ENCODE measurements at regions not wholly inside any gene's neighbourhood (a gene's known extent, or its start where the extent isn't known, plus 50 kb on each side); places are given as distances from the start of the nearest gene placed in this dataset.

GRCh38 chr18:1528964-1529509 lies 624.4 kb downstream of the ADCYAP1 start:
- TF ChIP-seq EZH2phosphoT487 (IDR thresholded peaks at IDR 0.05; ENCODE audit: low read depth) (no peak), CTCF (IDR thresholded peaks at IDR 0.05; ENCODE audit: low read depth, low read length) (no peak)

All from OCI-LY3 (cell line).